ENCODE measurements at regions not wholly inside any gene's neighbourhood (a gene's known extent, or its start where the extent isn't known, plus 50 kb on each side); places are given as distances from the start of the nearest gene placed in this dataset.

DNA sequence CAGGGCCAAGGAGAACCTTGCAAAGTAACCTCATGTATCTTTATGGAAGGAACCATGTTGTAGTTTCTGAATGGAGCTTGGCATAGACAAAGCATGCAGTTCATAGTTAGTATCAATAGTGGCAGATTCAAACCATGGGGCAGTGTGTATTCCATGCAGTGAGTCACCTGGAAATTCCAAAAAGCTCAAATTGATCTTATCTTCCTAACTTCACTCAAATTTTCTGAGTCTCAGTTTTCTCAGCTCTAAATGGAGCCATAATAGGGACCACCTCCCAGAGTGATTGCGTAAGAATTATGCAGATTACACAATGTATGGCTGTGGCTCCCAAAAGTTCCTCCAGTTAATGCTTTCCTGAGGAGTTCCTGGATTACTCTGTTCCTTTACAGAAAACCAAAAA, 549.9 kb upstream of the KLF4 start:
- TF ChIP-seq POLR2A (IDR thresholded peaks at IDR 0.05) = no peak
- no peak for TF ChIP-seq EP300 (IDR thresholded peaks at IDR 0.05)
